H9 (cell line): ENCODE measurements at regions not wholly inside any gene's neighbourhood (a gene's known extent, or its start where the extent isn't known, plus 50 kb on each side); places are given as distances from the start of the nearest gene placed in this dataset.

Source experiments
- DNase-seq: peaks from one replicate; pipeline ENCODE4 v3.0.0-alpha.2; 2017
- H2AFZ ChIP-seq: one replicate; pipeline ENCODE4 v1.6.1; 2013; ENCODE audit warnings: mild to moderate bottlenecking, low read length, control low read depth, moderate library complexity
- H2AK5ac ChIP-seq: 2 replicates; pipeline ENCODE4 v1.6.1; 2013; ENCODE audit warnings: low read length, control low read depth, mixed read lengths; ENCODE audit not compliant: insufficient read length
- H2BK120ac ChIP-seq: one replicate; pipeline ENCODE4 v1.6.1; 2013; ENCODE audit warnings: low read depth, mild to moderate bottlenecking, low read length, control low read depth, inconsistent platforms; ENCODE audit not compliant: poor library complexity, severe bottlenecking
- H2BK12ac ChIP-seq: 2 replicates; pipeline ENCODE4 v1.6.1; 2013; ENCODE audit warnings: low read length, control low read depth, mixed read lengths, low read depth; ENCODE audit not compliant: insufficient read length
- H2BK15ac ChIP-seq: 2 replicates; pipeline ENCODE4 v1.6.1; 2013; ENCODE audit warnings: low read depth, low read length, control low read depth
- H2BK20ac ChIP-seq: one replicate; pipeline ENCODE4 v1.6.1; 2013; ENCODE audit warnings: low read depth, mild to moderate bottlenecking, low read length, control low read depth, inconsistent platforms; ENCODE audit not compliant: poor library complexity, severe bottlenecking
- H2BK5ac ChIP-seq: 2 replicates; pipeline ENCODE4 v1.6.1; 2013; ENCODE audit warnings: low read length, control low read depth, mixed read lengths; ENCODE audit not compliant: insufficient read length
- H3K14ac ChIP-seq: 2 replicates; pipeline ENCODE4 v1.6.1; 2013; ENCODE audit warnings: low read length, control low read depth; ENCODE audit not compliant: insufficient read depth
- H3K18ac ChIP-seq: 2 replicates; pipeline ENCODE4 v1.6.1; 2013; ENCODE audit warnings: low read depth, mild to moderate bottlenecking, mixed read lengths, low read length, control low read depth; ENCODE audit not compliant: insufficient read length
- H3K23ac ChIP-seq: 2 replicates; pipeline ENCODE4 v1.6.1; 2013; ENCODE audit warnings: low read length, control low read depth, mixed read lengths, low read depth; ENCODE audit not compliant: insufficient read length
- H3K23me2 ChIP-seq: 2 replicates; pipeline ENCODE4 v1.6.1; 2013; ENCODE audit warnings: low read depth, mild to moderate bottlenecking, mixed read lengths, low read length, control low read depth; ENCODE audit not compliant: insufficient read length, poor library complexity, severe bottlenecking
- H3K27ac ChIP-seq: 2 replicates; pipeline ENCODE4 v1.5.1; 2013; ENCODE audit warnings: low read length, control low read depth, mixed read lengths, low read depth; ENCODE audit not compliant: insufficient read length
- H3K27me3 ChIP-seq: 2 replicates; pipeline ENCODE4 v1.6.1; 2013; ENCODE audit warnings: low read length, control low read depth, inconsistent platforms; ENCODE audit not compliant: insufficient read depth
- H3K4ac ChIP-seq: 2 replicates; pipeline ENCODE4 v1.6.1; 2013; ENCODE audit warnings: low read depth, mild to moderate bottlenecking, control low read depth, inconsistent platforms, low read length, moderate library complexity
- H3K4me1 ChIP-seq: 2 replicates; pipeline ENCODE4 v1.6.1; 2013; ENCODE audit warnings: low read length, control low read depth, inconsistent platforms; ENCODE audit not compliant: insufficient read depth
- H3K4me2 ChIP-seq: 2 replicates; pipeline ENCODE4 v1.6.1; 2013; ENCODE audit warnings: low read length, control low read depth, mixed read lengths; ENCODE audit not compliant: insufficient read length, insufficient read depth
- H3K56ac ChIP-seq: 2 replicates; pipeline ENCODE4 v1.6.1; 2013; ENCODE audit warnings: low read depth, mild to moderate bottlenecking, mixed read lengths, low read length, control low read depth; ENCODE audit not compliant: insufficient read length
- H3K79me1 ChIP-seq: 2 replicates; pipeline ENCODE4 v1.6.1; 2013; ENCODE audit warnings: low read depth, mild to moderate bottlenecking, moderate library complexity, low read length, control low read depth, inconsistent platforms; ENCODE audit not compliant: insufficient read depth, poor library complexity, severe bottlenecking
- H3K79me2 ChIP-seq: 2 replicates; pipeline ENCODE4 v1.6.1; 2013; ENCODE audit warnings: low read length, control low read depth, inconsistent platforms; ENCODE audit not compliant: insufficient read depth
- H3K9ac ChIP-seq: 2 replicates; pipeline ENCODE4 v1.6.1; 2013; ENCODE audit warnings: low read length, control low read depth, mixed read lengths; ENCODE audit not compliant: insufficient read length; ENCODE audit errors: extremely low read depth
- H3K9me3 ChIP-seq: one replicate; pipeline ENCODE4 v1.6.1; 2013; ENCODE audit warnings: low read depth, low read length, inconsistent platforms; ENCODE audit not compliant: control insufficient read depth
- H3T11ph ChIP-seq: one replicate; pipeline ENCODE4 v1.6.1; 2013; ENCODE audit warnings: mild to moderate bottlenecking, low read length, control low read depth, inconsistent platforms
- H4K20me1 ChIP-seq: one replicate; pipeline ENCODE4 v1.6.1; 2013; ENCODE audit not compliant: control insufficient read depth, insufficient read length, insufficient read depth
- H4K5ac ChIP-seq: 2 replicates; pipeline ENCODE4 v1.6.1; 2013; ENCODE audit warnings: low read depth, mild to moderate bottlenecking, mixed read lengths, low read length, control low read depth; ENCODE audit not compliant: insufficient read length
- H4K8ac ChIP-seq: replicated peaks from 2 replicates; pipeline ENCODE4 v1.6.1; 2013; ENCODE audit warnings: low read length, control low read depth, mixed read lengths, low read depth; ENCODE audit not compliant: insufficient read length
- H4K91ac ChIP-seq: 2 replicates; pipeline ENCODE4 v1.6.1; 2013; ENCODE audit warnings: low read depth, mild to moderate bottlenecking, moderate library complexity, mixed read lengths, low read length, control low read depth; ENCODE audit not compliant: insufficient read length
- H3K27ac Mint-ChIP-seq, 3 experiments: 2 replicates in 2 of 3; 3 replicates in 1 of 3; pipeline ENCODE4 v1.8.0; 2020 to 2021; ENCODE audit warnings: mixed read lengths in 3 of 3, mild to moderate bottlenecking in 1 of 3, moderate library complexity in 1 of 3
- H3K27me3 Mint-ChIP-seq: 2 replicates; pipeline ENCODE4 v1.8.0; 2021; ENCODE audit warnings: low read depth, mild to moderate bottlenecking, moderate library complexity, mixed read lengths
- H3K36me3 Mint-ChIP-seq, 3 experiments: 2 replicates in 2 of 3; 3 replicates in 1 of 3; pipeline ENCODE4 v1.8.0; 2020 to 2021; ENCODE audit warnings: low read depth in 3 of 3, mixed read lengths in 3 of 3; ENCODE audit not compliant: insufficient read depth in 1 of 3
- H3K4me1 Mint-ChIP-seq, 2 experiments: 2 replicates each; pipeline ENCODE4 v1.8.0; 2020; ENCODE audit warnings: mixed read lengths in 2 of 2
- H3K4me3 Mint-ChIP-seq, 2 experiments: 2 replicates in 1 of 2; 3 replicates in 1 of 2; pipeline ENCODE4 v1.8.0; 2020 to 2021; ENCODE audit warnings: mild to moderate bottlenecking in 2 of 2, mixed read lengths in 2 of 2, moderate library complexity in 1 of 2
- H3K9me3 Mint-ChIP-seq, 2 experiments: 2 replicates in 1 of 2; 3 replicates in 1 of 2; pipeline ENCODE4 v1.8.0; 2020; ENCODE audit warnings: mild to moderate bottlenecking in 2 of 2, mixed read lengths in 2 of 2, moderate library complexity in 1 of 2
- WGBS: extraction: QIAGEN DNeasy Blood & Tissue Kit; methylation state at CpG from one replicate; pipeline ENCODE4 v1.1.7; 2013; ENCODE audit warnings: missing lambda C conversion rate, low lambda C conversion rate, mixed read lengths; ENCODE audit not compliant: insufficient read length; ENCODE audit errors: extremely low coverage; 5-methylcytosine and 5-hydroxymethylcytosine counted together
- TF ChIP-seq, protein P1 (sequence below): fragments of 200-600 bp; sonication (generic); conservative IDR thresholded peaks from 3 replicates; pipeline ENCODE4 v1.8.0; 2021; ENCODE audit warnings: antibody characterized with exemption, mild to moderate bottlenecking

DNA sequence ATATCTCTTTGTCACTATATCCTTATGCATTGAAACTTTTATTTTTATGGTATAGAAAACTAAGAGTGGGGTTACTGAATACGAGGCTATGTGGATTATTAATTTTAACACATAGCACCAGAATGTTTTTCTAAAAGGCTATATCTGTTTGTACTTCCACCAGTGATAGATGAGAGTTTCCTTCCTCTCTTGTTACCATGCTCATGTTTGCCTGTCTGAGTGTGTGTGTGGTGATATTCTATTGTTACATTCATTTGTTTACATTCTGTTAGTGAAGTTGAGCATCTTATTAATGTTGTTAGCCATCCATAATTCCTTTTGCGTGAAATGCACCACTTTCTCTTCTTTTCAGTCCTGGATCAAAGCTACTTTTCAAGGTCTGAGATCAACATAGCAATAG is 54.1 kb upstream of the ALDH1A1 start:
- Mint-ChIP-seq H3K4me3 (no peak overlapping the region), H3K9me3 (no peaks in the 10 kb centered on the region), H3K27me3 (no peaks in the 10 kb centered on the region), H3K36me3 (no peaks in the 10 kb centered on the region), H3K4me1 (peaks cover 3% of the 10 kb centered on the region in 2 experiments; a peak in 3 of 4 replicates), H3K27ac (no peak overlapping the region)
- Histone ChIP-seq H3K4me2 (no peak overlapping the region), H2AFZ (no peak overlapping the region), H3K79me1 (no peaks in the 10 kb centered on the region), H3T11ph (no peak overlapping the region), H3K56ac (no peak overlapping the region), H2AK5ac (no peak overlapping the region), H3K4ac (no peak overlapping the region), H2BK120ac (no peak overlapping the region), H4K91ac (no peak overlapping the region), H3K27me3 (no peaks in the 10 kb centered on the region), H3K23me2 (no peaks in the 10 kb centered on the region), H2BK5ac (no peak overlapping the region), H3K23ac (no peak overlapping the region), H3K27ac (no peak overlapping the region), H2BK15ac (no peak overlapping the region), H4K8ac (no peak overlapping the region), H3K79me2 (no peaks in the 10 kb centered on the region), H2BK12ac (no peak overlapping the region), H2BK20ac (no peak overlapping the region), H3K9me3 (no peaks in the 10 kb centered on the region), H3K4me1 (no peaks in the 10 kb centered on the region), H3K18ac (no peak overlapping the region), H3K14ac (no peak overlapping the region), H4K20me1 (no peaks in the 10 kb centered on the region), H4K5ac (no peak overlapping the region), H3K9ac (no peak overlapping the region)
- TF ChIP-seq, protein P1, sequence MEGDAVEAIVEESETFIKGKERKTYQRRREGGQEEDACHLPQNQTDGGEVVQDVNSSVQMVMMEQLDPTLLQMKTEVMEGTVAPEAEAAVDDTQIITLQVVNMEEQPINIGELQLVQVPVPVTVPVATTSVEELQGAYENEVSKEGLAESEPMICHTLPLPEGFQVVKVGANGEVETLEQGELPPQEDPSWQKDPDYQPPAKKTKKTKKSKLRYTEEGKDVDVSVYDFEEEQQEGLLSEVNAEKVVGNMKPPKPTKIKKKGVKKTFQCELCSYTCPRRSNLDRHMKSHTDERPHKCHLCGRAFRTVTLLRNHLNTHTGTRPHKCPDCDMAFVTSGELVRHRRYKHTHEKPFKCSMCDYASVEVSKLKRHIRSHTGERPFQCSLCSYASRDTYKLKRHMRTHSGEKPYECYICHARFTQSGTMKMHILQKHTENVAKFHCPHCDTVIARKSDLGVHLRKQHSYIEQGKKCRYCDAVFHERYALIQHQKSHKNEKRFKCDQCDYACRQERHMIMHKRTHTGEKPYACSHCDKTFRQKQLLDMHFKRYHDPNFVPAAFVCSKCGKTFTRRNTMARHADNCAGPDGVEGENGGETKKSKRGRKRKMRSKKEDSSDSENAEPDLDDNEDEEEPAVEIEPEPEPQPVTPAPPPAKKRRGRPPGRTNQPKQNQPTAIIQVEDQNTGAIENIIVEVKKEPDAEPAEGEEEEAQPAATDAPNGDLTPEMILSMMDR, result no peak
- WGBS, result no CpG with 5 or more reads among the region's 2 CpGs
- no peak for DNase-seq
